ENCODE measurements at regions not wholly inside any gene's neighbourhood (a gene's known extent, or its start where the extent isn't known, plus 50 kb on each side); places are given as distances from the start of the nearest gene placed in this dataset.

GRCh38 chr19:27851002-27851481 lies 1361.9 kb downstream of the UQCRFS1 start:
- no peak for TF ChIP-seq EP300 (IDR thresholded peaks at IDR 0.05; ENCODE audit: borderline replicate concordance)
- no peak for TF ChIP-seq TAF1 (IDR thresholded peaks at IDR 0.05; ENCODE audit: low read depth)
- no peak for TF ChIP-seq REST (IDR thresholded peaks at IDR 0.05; ENCODE audit: low read depth)
- TF ChIP-seq MAX (IDR thresholded peaks at IDR 0.05), result no peak
- TF ChIP-seq RAD21 (IDR thresholded peaks at IDR 0.05; ENCODE audit: low read depth), result no peak

Measured in Ishikawa (cell line).